ENCODE measurements at regions not wholly inside any gene's neighbourhood (a gene's known extent, or its start where the extent isn't known, plus 50 kb on each side); places are given as distances from the start of the nearest gene placed in this dataset.

GRCh38 chr15:31468911-31469785, 142.5 kb downstream of the KLF13 start:
- TF ChIP-seq EZH2 (IDR thresholded peaks at IDR 0.05; ENCODE audit: low read length, missing control alignments) (no peak), CTCF (conservative IDR thresholded peaks at IDR 0.05 in 1 of 2, IDR thresholded peaks at IDR 0.05 in 1 of 2; ENCODE audit: low read depth in 1 of 2, low read length in 2 of 2) (no peak)
